ENCODE measurements at regions not wholly inside any gene's neighbourhood (a gene's known extent, or its start where the extent isn't known, plus 50 kb on each side); places are given as distances from the start of the nearest gene placed in this dataset.

DNA sequence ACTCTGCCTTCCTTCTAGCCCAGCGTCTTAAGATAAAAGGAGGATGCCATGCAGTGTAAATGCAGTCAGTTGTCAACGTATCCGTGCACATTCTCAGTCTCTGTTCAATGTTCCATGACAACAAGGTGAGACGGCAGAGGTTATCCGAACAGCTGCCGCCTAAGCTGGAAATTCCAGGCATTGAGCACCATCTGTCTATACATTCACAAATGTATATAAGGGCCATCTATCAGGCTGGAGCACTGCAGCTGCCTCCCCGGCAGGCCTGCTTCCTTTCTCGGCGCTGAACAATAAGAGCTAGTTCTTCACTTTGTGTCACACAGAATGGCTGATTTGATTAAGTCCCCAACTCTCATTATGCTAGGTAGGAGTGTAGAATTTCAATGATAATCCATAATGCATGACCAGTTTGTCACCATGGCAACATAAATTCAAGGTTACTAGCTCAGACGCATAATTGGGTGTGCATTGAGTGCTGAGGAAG is 282.2 kb upstream of the SOX11 start:
- DNase-seq (ENCODE audit: low spot score): no peak

DNA sequence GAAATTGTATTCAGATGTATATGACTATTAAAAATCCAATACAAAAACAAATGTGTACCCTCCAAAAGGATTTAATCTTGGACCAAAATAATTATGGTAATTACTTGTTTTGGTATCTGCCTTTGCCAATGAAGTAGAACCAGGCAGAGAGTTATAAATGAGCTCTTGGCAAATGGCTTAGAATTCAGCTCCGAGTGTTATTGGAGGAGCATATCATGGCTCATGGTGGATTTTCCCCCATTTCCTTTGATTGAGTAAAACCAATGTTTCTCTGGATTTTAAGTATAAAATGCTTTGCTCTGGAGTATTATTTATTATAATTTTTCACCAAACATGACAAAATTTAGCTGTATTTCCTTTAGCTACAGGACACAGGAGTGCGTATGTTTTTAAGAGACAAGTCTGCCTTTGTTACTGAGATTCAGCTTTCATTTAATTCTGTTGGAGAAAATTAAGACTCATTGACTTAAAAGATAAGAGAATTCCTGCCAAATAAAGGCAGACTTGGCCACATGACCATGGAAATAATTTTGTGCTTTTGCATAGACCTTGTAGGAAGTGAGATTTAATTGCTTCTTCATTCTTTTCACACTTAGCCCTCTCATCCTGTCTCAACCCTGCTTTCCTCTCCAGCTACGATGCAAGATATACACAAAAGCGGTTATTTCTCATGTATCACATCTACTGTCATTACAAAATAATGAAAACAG is 281.0 kb upstream of the SOX11 start:
- no peak for DNase-seq (ENCODE audit: low spot score)

DNA sequence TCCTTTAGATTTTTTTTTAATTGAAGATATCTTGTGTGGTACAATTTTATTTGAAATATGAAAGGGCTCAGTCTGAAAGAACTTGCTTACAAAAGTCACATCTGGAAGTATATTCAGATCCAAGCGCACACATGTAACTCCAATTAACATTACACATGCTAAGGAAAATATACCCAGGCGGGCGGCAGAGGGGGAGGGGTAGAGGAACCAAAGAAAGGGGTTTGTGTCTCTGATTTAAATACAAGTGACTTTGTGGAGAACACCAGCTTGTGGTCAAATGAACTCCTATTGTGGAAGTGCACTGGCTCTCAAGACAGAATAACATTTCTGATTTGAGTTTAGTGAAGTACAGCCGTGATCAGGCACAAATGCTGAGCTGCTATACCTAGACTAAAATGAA is 280.2 kb upstream of the SOX11 start:
- DNase-seq (ENCODE audit: low spot score): no peak

DNA sequence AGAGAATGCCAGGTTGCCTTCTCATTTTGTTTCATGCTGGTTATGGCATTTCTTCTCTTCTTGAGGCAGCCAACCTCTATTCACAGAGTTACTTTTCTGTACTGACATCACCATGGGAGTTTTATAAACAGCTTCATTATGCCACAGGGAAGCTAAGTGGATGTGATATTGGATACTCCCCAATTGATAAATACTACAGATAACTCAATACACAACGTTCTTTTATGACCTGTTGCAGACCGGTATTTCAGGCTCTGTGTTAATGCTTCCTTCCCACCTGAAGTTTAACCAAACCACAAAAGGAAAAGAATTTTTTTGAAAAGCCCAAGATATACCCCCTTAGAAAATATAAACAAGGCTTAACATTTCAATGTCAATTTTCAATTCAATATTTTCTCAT is 258.3 kb upstream of the SOX11 start:
- DNase-seq (ENCODE audit: low spot score): no peak

DNA sequence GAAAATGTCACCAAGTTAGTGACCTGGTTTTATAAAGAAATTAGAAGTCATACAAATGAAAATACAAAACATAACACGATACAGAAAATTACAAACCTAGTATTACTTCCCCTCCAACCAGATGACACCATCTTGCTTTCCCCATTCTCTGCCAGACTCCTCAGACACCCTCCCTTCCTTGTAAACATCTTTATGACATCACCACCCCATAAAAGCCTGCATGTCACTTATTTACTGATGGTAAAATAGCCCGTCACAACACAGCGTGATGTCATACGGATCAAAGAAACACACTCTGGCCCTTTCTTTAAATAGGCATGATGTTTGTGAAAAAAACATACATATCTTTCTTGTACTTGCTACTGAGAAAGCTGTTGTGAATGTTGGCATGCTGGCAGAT is 254.8 kb upstream of the SOX11 start:
- no peak for DNase-seq (ENCODE audit: low spot score)

DNA sequence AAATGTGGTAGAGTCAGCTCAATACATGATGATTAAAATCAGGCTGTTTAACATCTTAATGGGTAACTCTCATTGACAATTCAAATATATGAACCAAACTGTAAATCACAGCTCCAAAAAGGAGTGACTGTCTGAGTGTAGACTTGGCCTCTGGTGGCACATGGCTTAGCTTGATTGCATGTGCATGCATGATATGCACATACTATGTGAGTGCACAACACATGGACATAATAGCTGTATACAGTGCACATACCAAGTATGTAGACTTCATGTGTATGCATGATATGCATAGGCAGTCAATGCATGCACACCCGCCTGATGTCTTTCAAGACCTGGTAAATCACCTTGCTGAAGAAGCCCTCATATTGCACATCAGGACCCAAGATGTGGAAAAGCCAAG is 252.0 kb upstream of the SOX11 start:
- DNase-seq (ENCODE audit: low spot score): no peak

DNA sequence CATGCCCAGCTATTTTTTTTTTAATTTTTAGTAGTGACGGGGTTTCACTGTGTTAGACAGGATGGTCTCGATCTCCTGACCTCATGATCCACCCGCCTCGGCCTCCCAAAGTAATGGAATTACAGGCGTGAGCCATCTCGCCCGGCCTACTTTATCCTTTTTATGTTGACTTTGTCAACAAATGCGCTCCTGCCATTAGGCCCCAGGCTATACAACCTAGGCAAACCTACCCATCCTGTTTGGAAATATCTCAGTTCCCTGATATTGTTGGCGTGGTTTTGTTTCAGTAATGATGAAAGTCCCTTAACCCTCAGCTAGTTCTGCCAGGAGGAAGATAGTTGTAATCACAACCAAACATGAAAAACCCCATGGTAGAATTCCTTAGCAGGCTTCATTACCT is 249.4 kb upstream of the SOX11 start:
- DNase-seq (ENCODE audit: low spot score): no peak

DNA sequence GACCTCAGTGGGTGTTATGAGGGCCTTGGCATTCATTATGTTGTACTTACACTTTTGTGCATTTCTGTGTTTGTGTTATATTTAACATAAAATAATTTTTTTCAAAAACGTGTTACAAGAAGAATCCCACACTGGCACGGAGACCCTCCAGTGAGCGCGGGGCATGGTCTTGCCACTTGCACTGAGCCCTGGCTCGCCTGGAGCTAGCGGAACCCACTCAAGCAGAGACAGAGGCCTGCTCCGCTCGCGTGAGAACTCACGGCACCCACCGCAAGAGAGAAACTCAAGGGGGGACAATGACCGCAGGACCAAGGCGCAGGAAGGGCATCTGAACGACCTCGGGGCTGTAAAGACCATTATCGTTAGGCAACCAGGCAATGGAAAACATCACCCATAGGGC is 248.0 kb upstream of the SOX11 start:
- DNase-seq (ENCODE audit: low spot score): no peak

DNA sequence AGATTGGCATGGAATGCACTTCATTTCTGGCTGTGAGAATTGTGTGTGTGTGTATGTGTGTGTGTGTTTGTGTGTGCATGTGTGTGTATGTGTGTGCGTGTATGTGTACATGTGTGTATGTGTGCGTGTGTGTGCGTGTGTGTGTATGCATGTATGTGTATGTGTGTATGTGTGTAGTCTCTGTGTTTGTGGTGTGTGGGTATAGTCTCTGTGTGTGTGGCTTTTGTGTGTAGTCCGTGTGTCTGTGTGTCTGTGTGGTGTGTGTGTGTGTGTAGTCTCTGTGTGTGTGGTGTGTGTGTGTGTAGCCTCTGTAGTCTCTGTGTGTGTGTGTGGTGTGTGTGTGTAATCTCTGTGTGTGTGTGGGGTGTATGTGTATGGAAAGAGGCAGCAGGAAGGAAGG is 247.3 kb upstream of the SOX11 start:
- no peak for DNase-seq (ENCODE audit: low spot score)

DNA sequence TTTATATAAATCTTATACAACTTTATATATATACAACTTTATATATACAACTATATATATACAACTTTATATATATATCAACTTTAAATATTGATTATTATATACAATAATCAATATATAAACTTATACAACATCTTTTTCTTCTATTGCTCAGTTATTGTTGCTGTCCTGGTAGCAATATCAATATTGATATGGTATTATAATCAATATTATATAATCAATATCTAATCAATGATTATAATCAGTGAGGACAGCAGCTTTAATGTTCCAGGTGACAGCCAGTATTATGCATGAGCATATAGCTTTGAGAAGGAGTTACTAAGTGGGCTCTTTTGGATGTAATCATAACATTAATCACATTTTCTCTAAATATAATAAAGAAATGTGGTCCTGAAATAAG is 242.3 kb upstream of the SOX11 start:
- no peak for DNase-seq (ENCODE audit: low spot score)

DNA sequence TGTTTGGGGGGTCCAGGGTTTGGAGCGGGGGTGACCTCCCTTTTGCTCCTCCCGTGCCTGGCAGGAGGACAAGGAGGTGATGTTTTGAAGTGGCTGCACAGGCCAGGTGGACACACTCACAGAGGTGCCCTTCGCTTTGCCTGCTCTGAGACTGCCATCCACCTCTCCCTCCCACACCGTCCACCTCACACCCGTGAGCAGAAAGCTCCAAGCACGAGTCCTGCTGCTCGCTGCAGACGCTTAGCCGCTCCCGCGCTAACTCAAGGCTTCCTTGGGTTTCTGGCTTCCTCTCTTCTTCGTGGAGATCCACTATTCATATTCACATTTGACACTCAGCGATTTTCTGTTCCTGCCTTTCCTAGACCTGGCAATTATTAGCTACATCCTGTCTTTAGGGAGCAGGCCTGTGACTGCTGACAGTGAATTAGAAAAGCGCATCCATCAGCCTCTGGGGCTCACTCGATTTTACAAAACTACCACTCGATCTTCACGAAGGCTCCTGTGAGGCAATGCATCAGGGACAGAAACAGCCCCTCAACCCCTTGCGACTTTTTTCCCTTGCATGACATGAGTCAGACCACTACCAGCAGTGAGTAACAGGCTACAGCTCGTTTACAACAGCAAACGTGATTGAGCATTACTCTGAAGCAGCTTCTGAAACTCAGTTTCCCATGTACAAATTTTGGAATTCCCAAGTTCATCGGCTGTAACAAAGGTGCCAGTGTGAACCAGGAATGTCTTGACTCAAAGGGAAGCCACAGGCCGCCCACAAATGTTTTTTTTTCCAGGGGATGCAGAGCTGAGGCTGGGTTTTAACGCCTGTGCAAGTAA is 238.7 kb upstream of the SOX11 start:
- no peak for DNase-seq (ENCODE audit: low spot score)

DNA sequence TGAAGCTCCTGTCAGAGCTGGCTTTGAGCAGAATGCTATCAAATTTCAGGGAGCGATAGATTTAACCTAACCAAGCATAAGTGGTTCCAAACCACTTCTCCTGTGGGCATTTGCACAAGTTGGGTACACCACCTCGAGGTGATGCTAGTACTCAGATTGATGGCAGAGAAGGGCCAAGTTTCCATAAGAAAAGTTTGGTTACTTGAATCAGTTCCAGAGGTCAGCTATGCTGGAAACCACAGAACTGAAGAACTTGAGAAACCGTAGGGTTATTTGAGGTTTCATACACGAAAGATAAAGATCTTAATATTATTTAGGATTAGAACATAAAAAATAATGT is 238.2 kb upstream of the SOX11 start:
- no peak for DNase-seq (ENCODE audit: low spot score)

DNA sequence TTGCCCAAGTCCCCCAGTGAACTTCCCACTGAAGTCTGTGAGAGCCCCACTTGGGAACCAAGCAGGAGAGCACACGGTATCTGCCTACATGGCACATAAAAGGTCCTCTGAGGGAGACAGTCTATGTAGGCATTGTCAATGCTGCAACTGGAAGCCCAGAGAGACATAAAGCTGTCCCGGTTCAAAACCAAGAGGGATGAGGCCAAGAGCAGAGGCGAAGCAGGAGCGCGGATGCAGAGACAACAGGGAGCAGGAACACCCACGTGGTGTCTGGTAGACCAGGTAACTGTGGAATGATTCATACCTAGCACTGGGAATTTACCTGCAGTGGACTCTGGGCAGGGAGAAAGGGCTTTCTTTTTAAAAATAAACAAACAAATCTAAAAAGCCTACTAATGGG is 233.1 kb upstream of the SOX11 start:
- no peak for DNase-seq (ENCODE audit: low spot score)

DNA sequence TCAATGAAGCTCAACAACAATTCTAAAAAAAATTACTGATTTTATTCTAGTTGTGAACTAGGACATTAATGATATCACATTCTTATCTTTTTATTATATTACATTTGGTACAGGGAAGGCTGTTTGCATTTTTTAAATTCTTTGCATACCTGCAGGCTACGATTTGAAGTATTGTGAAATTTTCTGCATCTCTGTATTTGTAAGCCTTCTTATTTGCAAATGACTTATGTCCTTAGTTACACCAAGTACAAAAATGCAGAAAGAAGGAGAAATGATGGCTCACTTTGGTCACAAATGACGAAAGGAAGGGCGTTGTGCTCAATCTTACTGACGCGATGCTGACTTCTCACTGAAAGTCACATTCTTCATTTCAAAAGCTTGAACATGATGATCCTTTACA is 227.5 kb upstream of the SOX11 start:
- DNase-seq (ENCODE audit: low spot score): no peak

DNA sequence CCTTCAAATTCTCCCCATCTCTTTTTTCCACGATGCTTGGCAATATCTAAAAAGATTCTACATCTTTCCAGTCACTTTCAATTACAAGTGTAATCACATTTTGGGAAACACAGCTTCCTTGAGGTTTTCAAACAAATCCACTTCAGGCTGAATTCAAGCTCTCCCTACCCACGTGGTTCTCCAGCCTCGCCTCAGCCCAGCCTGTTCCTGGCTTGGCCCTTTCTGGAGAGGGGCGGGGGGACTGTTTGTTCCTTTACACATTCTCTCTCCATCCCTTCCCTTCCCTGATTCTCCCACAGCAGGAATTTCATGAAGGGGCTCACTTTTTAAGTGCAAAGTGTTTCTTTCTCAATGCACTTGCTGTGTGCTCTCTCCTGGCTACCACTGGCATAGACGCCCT is 226.3 kb upstream of the SOX11 start:
- no peak for DNase-seq (ENCODE audit: low spot score)

DNA sequence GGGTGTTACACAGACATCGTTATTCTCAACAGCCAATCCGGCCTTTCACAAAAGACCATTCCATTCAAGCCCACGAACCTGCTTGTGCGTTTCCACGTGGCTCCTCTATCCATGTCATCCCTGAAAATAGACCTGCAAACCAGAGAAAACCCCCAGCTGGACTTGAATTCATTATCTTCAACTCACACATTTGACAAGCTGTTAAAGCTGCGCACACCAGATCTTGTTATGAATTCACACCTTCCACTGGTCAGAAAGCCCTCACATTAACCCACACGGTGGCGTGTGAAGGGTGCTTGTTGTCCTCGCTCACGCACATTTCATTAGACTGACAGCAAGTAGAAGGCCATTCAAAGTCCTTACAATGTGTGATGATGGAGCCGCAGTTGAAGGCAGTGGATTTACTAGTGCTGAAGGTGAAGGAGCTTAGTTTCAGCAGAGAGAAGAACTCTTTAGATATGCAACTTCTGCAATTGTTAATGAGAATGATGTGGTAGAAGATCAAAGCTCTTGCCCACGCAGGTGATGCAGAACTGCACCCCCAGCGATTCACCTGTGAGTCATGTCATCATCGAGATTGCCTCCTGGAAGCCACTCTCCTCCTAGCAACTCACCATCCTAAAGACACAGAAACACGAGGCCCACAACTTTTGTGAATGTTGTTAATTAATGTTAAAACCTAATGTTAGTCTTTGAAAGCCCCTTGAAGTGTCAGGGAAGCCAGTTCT is 224.8 kb upstream of the SOX11 start:
- no peak for DNase-seq (ENCODE audit: low spot score)

DNA sequence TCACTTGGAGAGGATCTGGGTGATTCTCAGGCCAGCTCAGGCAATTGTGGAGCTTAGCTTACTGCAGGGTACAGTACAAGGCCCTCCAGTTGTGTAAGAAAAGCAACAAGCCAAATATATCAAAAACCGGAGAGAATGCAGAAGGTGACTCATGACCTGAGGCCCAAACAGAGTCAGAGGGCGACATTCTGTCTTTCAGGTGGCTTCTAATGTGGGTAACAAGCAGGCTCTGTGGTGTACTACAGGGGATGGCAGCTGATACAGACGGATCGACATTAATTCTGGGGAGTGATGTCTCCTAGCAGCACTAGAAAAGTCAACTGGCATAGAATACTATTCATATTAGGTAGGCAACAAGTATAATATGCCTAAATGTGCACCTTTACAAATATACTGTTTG is 219.5 kb upstream of the SOX11 start:
- DNase-seq (ENCODE audit: low spot score): no peak

DNA sequence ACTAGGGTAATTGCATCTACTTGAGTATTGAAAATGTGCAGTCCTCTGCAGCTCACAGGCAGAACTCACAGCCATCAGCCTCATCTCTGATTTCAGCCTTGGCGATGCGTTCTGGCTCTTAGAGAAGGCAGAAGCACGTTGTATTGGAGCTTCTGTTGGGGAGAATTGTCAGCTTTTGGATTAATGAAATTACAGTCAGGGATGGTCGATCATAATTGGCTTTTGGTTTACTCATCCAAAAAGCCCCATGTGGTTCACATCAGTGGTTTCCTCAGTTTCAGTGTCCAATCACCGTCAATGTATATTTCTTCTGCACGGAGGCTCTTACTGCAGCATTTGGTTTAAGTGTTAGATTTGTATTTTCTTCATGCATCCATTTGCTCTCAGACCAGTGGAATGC is 218.5 kb upstream of the SOX11 start:
- no peak for DNase-seq (ENCODE audit: low spot score)

DNA sequence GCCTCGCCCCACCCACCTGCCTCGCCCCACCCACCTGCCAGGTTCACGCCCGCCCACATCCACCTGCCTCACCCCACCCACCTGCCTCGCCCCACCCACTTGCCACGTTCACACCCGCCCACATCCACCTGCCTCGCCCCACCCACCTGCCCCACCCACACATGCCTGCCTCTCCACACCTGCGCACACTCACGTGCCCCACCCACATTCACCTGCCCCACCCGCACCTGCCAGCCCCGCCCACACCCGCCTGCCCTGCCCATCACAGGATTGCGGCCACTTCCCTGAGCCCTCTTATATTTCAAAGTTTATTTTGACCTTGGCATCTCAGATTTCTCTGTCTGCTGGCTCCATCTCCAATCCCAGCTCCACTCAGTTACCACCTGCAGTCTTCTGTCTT is 217.5 kb upstream of the SOX11 start:
- DNase-seq (ENCODE audit: low spot score): no peak

DNA sequence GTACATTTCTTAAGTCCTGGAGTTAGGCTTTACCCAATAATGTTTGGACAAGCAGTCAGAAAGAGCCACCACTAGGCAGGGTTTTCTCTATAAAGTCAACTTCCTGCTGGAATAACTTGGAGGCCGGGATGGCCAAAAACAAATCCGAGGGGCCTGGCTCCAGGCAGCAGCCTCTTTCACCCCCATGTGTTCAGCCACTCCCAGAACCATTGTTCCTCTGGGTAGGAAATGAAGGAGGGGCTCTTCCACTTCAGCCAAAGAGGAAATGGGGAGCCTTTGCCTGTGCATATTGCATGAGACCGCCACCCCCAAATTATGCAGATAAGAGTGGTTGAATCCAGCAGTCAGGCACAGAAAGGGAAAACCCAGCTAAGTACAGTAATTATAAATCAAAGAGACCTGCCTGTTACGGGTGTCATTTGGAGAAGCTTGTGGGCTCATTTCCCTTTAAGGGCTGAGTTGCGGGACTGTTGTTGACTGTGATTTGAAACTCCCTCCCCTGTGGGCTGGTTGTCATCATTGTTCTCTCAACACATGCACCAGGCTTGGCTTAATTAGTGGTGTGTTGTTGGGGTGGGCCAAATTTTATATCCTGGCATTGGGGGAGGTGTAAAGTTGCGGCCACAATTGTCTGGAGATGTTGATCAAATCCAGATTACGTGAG is 212.8 kb upstream of the SOX11 start:
- DNase-seq (ENCODE audit: low spot score): no peak

DNA sequence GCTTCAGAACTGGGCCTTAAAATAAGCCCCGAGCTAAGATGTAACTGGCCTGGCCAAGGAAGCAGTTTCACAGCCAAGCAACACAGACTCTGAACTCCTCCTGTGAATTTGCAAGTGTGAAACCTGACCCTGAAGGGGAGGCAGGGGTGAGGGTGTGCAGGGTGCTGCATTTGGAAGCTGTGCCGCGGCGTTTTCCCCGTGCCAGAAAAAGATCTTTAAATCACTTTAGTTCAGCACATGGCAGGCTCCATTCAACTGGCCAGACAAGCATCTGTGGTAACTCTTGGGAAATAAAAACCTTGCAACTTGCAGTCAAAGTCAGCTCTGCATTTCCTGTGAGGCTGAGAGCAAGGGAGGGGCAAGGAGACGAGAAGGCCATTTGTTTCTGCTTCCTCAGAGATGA is 209.3 kb upstream of the SOX11 start:
- no peak for DNase-seq (ENCODE audit: low spot score)

DNA sequence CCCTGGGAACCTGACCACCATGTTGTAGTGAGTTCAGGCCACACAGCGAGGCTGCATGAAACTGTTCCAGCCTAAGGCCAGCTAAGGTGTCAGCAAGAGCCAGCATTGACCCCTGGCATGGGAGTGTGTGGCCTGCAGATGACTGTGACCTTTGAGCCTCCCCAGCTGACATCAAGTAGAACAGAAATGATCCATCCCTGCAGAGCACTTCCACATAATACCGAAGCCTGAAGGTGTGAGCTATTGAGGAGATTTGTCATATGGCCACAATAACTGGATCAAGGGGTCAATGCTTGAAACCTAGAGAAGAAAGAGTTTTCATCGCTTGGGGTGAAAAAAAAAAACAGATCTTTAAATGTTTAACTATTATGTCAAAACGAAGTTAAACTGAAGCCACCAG is 207.3 kb upstream of the SOX11 start:
- no peak for DNase-seq (ENCODE audit: low spot score)

DNA sequence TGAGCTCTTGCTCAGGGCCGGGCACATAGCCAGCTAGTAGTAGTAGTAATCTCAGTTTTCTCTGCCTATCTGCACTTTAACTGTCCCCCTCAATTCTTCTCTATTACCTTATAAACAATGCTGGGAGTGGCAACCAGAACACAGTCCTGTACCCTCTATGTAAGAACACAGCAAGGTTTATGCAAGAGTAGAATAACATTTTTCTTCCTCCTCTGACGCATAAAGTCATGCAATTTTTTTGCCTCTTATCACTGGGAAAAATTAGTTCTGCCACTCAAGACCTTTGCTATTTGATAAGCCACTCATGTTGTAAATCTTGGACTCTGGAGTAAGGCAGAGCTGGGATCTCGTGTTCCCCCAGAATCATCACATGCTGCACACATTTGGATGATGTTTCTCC is 200.7 kb upstream of the SOX11 start:
- no peak for DNase-seq (ENCODE audit: low spot score)
